ENCODE measurements at regions not wholly inside any gene's neighbourhood (a gene's known extent, or its start where the extent isn't known, plus 50 kb on each side); places are given as distances from the start of the nearest gene placed in this dataset.

- Histone ChIP-seq H3K4me1 (ENCODE audit: control insufficient read depth, low read length) (no peaks in the 10 kb centered on the region), H3K27ac (ENCODE audit: low read depth, low read length) (no peak overlapping the region), H3F3A (ENCODE audit: control insufficient read depth, insufficient read depth) (no peaks in the 10 kb centered on the region), H3K27me3 (ENCODE audit: control insufficient read depth, low read length) (no peaks in the 10 kb centered on the region), H3K9me2 (replicated peaks; ENCODE audit: control insufficient read depth, low read length) (no peaks in the 10 kb centered on the region), H3K79me2 (ENCODE audit: control insufficient read depth, low read length) (no peaks in the 10 kb centered on the region), H3K9me3 (ENCODE audit: control insufficient read depth, insufficient read depth, low read length) (no peaks in the 10 kb centered on the region), H3K36me3 (ENCODE audit: control insufficient read depth, low read length) (no peaks in the 10 kb centered on the region), H4K20me1 (ENCODE audit: control insufficient read depth, insufficient read depth, low read depth, low read length) (no peaks in the 10 kb centered on the region), H3K4me2 (ENCODE audit: low read length) (no peak overlapping the region), H3K4me3 (ENCODE audit: low read length) (no peak overlapping the region)
- TF ChIP-seq CTCF (IDR thresholded peaks at IDR 0.05; ENCODE audit: low read depth, low read length, poor library complexity, severe bottlenecking) = no peak
- no peak for TF ChIP-seq EZH2phosphoT487 (IDR thresholded peaks at IDR 0.05; ENCODE audit: borderline replicate concordance, low read length)
Observed at GRCh38 chr14:87260460-87260859, 732.5 kb downstream of the GALC start.

- Histone ChIP-seq H3K9me3 (ENCODE audit: control insufficient read depth, insufficient read depth, low read length) (no peaks in the 10 kb centered on the region), H3K79me2 (ENCODE audit: control insufficient read depth, low read length) (no peaks in the 10 kb centered on the region), H3F3A (ENCODE audit: control insufficient read depth, insufficient read depth) (no peaks in the 10 kb centered on the region), H3K27ac (ENCODE audit: low read depth, low read length) (no peak overlapping the region), H3K27me3 (ENCODE audit: control insufficient read depth, low read length) (no peaks in the 10 kb centered on the region), H3K4me1 (ENCODE audit: control insufficient read depth, low read length) (no peaks in the 10 kb centered on the region), H4K20me1 (ENCODE audit: control insufficient read depth, insufficient read depth, low read depth, low read length) (no peaks in the 10 kb centered on the region), H3K36me3 (ENCODE audit: control insufficient read depth, low read length) (no peaks in the 10 kb centered on the region), H3K9me2 (replicated peaks; ENCODE audit: control insufficient read depth, low read length) (no peaks in the 10 kb centered on the region), H3K4me2 (ENCODE audit: low read length) (no peak overlapping the region), H3K4me3 (ENCODE audit: low read length) (no peak overlapping the region)
- TF ChIP-seq CTCF (IDR thresholded peaks at IDR 0.05; ENCODE audit: low read depth, low read length, poor library complexity, severe bottlenecking) = no peak
- no peak for TF ChIP-seq EZH2phosphoT487 (IDR thresholded peaks at IDR 0.05; ENCODE audit: borderline replicate concordance, low read length)
Observed at GRCh38 chr14:87257421-87257820, 735.6 kb downstream of the GALC start.

- TF ChIP-seq EZH2phosphoT487 (IDR thresholded peaks at IDR 0.05; ENCODE audit: borderline replicate concordance, low read length) = no peak
- no peak for TF ChIP-seq CTCF (IDR thresholded peaks at IDR 0.05; ENCODE audit: low read depth, low read length, poor library complexity, severe bottlenecking)
- Histone ChIP-seq H3K36me3 (ENCODE audit: control insufficient read depth, low read length) (no peaks in the 10 kb centered on the region), H3K27ac (ENCODE audit: low read depth, low read length) (no peak overlapping the region), H3K9me3 (ENCODE audit: control insufficient read depth, insufficient read depth, low read length) (no peaks in the 10 kb centered on the region), H3K4me2 (ENCODE audit: low read length) (no peak overlapping the region), H4K20me1 (ENCODE audit: control insufficient read depth, insufficient read depth, low read depth, low read length) (no peaks in the 10 kb centered on the region), H3K79me2 (ENCODE audit: control insufficient read depth, low read length) (no peaks in the 10 kb centered on the region), H3K4me3 (ENCODE audit: low read length) (no peak overlapping the region), H3F3A (ENCODE audit: control insufficient read depth, insufficient read depth) (no peaks in the 10 kb centered on the region), H3K27me3 (ENCODE audit: control insufficient read depth, low read length) (no peaks in the 10 kb centered on the region), H3K4me1 (ENCODE audit: control insufficient read depth, low read length) (no peaks in the 10 kb centered on the region), H3K9me2 (replicated peaks; ENCODE audit: control insufficient read depth, low read length) (no peaks in the 10 kb centered on the region)
Observed at GRCh38 chr14:87255058-87255457, 737.9 kb downstream of the GALC start.
